GM23338 (cell line): ENCODE measurements at regions not wholly inside any gene's neighbourhood (a gene's known extent, or its start where the extent isn't known, plus 50 kb on each side); places are given as distances from the start of the nearest gene placed in this dataset.
A peak's percentile ranks its signal among the peaks of the same experiment; 100 is the strongest.

Source experiments
- ATAC-seq: fragments of 200-7000 bp; cut with Tn5 transposase; 3 replicates; pipeline ENCODE4 v1.9.1; 2020
- DNase-seq: peaks from one replicate; pipeline ENCODE4 v3.0.0-alpha.2; 2015; ENCODE audit warnings: low spot score
- H2AFZ ChIP-seq: fragments of 200-600 bp; sonication (generic); 2 replicates; pipeline ENCODE4 v1.8.0; 2016; ENCODE audit warnings: antibody characterized with exemption, mild to moderate bottlenecking, moderate library complexity
- H3F3A ChIP-seq: fragments of 200-600 bp; sonication (generic); replicated peaks from 2 replicates; pipeline ENCODE4 v1.8.0; 2017; ENCODE audit warnings: antibody characterized with exemption, mixed run types, low read depth
- H3K27ac ChIP-seq: fragments of 200-600 bp; sonication (generic); 2 replicates; pipeline ENCODE4 v1.6.1; 2016; ENCODE audit warnings: low read depth
- H3K27me3 ChIP-seq: fragments of 200-600 bp; sonication (generic); 2 replicates; pipeline ENCODE4 v1.8.0; 2016; ENCODE audit warnings: mild to moderate bottlenecking, mixed run types, moderate library complexity; ENCODE audit not compliant: insufficient read depth
- H3K36me3 ChIP-seq: fragments of 200-600 bp; sonication (generic); 2 replicates; pipeline ENCODE4 v1.8.0; 2016; ENCODE audit warnings: mild to moderate bottlenecking; ENCODE audit not compliant: insufficient read depth
- H3K4me1 ChIP-seq: fragments of 200-600 bp; sonication (generic); 2 replicates; pipeline ENCODE4 v1.8.0; 2016; ENCODE audit warnings: mild to moderate bottlenecking, moderate library complexity; ENCODE audit not compliant: insufficient read depth
- H3K4me2 ChIP-seq: fragments of 200-600 bp; sonication (generic); 2 replicates; pipeline ENCODE4 v1.7.1; 2017; ENCODE audit warnings: mixed run types
- H3K4me3 ChIP-seq: fragments of 200-600 bp; sonication (generic); 2 replicates; pipeline ENCODE4 v1.6.1; 2016; ENCODE audit warnings: mixed run types
- H3K79me2 ChIP-seq: fragments of 200-600 bp; sonication (generic); replicated peaks from 2 replicates; pipeline ENCODE4 v1.8.0; 2017; ENCODE audit warnings: mild to moderate bottlenecking; ENCODE audit not compliant: insufficient read depth
- H3K9me2 ChIP-seq: fragments of 200-600 bp; sonication (generic); 2 replicates; pipeline ENCODE4 v1.8.0; 2017; ENCODE audit not compliant: insufficient read depth
- H4K20me1 ChIP-seq: fragments of 200-600 bp; sonication (generic); replicated peaks from 2 replicates; pipeline ENCODE4 v1.8.0; 2017; ENCODE audit warnings: mild to moderate bottlenecking; ENCODE audit not compliant: insufficient read depth
- H3K27ac Mint-ChIP-seq: 2 replicates; pipeline ENCODE4 v1.8.0; 2020; ENCODE audit warnings: inconsistent platforms, mild to moderate bottlenecking, moderate library complexity, mixed read lengths
- H3K27me3 Mint-ChIP-seq: 3 replicates; pipeline ENCODE4 v1.8.0; 2022; ENCODE audit warnings: low read depth, mild to moderate bottlenecking, moderate library complexity, mixed read lengths, inconsistent platforms; ENCODE audit not compliant: insufficient read depth, poor library complexity
- H3K36me3 Mint-ChIP-seq: 3 replicates; pipeline ENCODE4 v1.8.0; 2021; ENCODE audit warnings: low read depth, mild to moderate bottlenecking, inconsistent platforms, moderate library complexity, mixed read lengths
- H3K4me1 Mint-ChIP-seq: 3 replicates; pipeline ENCODE4 v1.8.0; 2020; ENCODE audit warnings: mild to moderate bottlenecking, inconsistent platforms, mixed read lengths
- H3K4me3 Mint-ChIP-seq: 3 replicates; pipeline ENCODE4 v1.8.0; 2021; ENCODE audit warnings: moderate library complexity, mild to moderate bottlenecking, inconsistent platforms, mixed read lengths
- H3K9me3 Mint-ChIP-seq: 3 replicates; pipeline ENCODE4 v1.8.0; 2020; ENCODE audit warnings: moderate library complexity, mild to moderate bottlenecking, inconsistent platforms, mixed read lengths
- CREB1 ChIP-seq: fragments of 250-450 bp; sonication (Bioruptor Pico); IDR thresholded peaks from 2 replicates; pipeline ENCODE4 v1.5.0; 2020; ENCODE audit warnings: low read depth, mild to moderate bottlenecking, moderate library complexity
- ETS1 ChIP-seq: IDR thresholded peaks from 2 replicates; pipeline ENCODE4 v1.6.1; 2016; ENCODE audit warnings: antibody characterized with exemption
- EZH2 ChIP-seq: fragments of 200-600 bp; sonication (generic); IDR thresholded peaks from one replicate; pipeline ENCODE4 v1.8.0; 2017; ENCODE audit warnings: antibody characterized with exemption, mild to moderate bottlenecking, low read depth; ENCODE audit not compliant: unreplicated experiment
- EZH2phosphoT487 ChIP-seq: fragments of 200-600 bp; sonication (generic); IDR thresholded peaks from one replicate; pipeline ENCODE4 v1.8.1; 2018; ENCODE audit warnings: antibody characterized with exemption; ENCODE audit not compliant: unreplicated experiment
- JUNB ChIP-seq: IDR thresholded peaks from one replicate; pipeline ENCODE4 v1.6.1; 2016; ENCODE audit warnings: antibody characterized with exemption; ENCODE audit not compliant: unreplicated experiment
- NANOG ChIP-seq: IDR thresholded peaks from 2 replicates; pipeline ENCODE4 v1.6.1; 2016; ENCODE audit warnings: antibody characterized with exemption, borderline replicate concordance
- POLR2AphosphoS5 ChIP-seq: IDR thresholded peaks from 2 replicates; pipeline ENCODE4 v1.6.1; 2016; ENCODE audit warnings: antibody characterized with exemption, low read depth
- REST ChIP-seq: IDR thresholded peaks from one replicate; pipeline ENCODE4 v1.6.1; 2018; ENCODE audit warnings: antibody characterized with exemption; ENCODE audit not compliant: unreplicated experiment
- STAT1 ChIP-seq: IDR thresholded peaks from one replicate; pipeline ENCODE4 v1.6.1; 2016; ENCODE audit warnings: antibody characterized with exemption; ENCODE audit not compliant: unreplicated experiment
- ZNF114 ChIP-seq: fragments of 250-450 bp; sonication (Bioruptor Pico); IDR thresholded peaks from 2 replicates; pipeline ENCODE4 v1.5.0; 2020; ENCODE audit warnings: mild to moderate bottlenecking, moderate library complexity
- ZNF331 ChIP-seq: fragments of 250-450 bp; sonication (Bioruptor Pico); IDR thresholded peaks from 2 replicates; pipeline ENCODE4 v1.5.0; 2020; ENCODE audit warnings: low read depth, mild to moderate bottlenecking, moderate library complexity
- TF ChIP-seq, protein P1 (sequence below), 2 experiments: fragments of 200-600 bp in 1 of 2; sonication (generic) in 1 of 2; conservative IDR thresholded peaks; 2 replicates each; pipeline versions ENCODE4 v1.5.1 to v1.6.1; 2016 to 2017; ENCODE audit warnings: antibody characterized with exemption in 2 of 2, low read depth in 2 of 2, mild to moderate bottlenecking in 2 of 2, moderate library complexity in 1 of 2
- TF ChIP-seq, protein P2 (sequence below): fragments of 250-450 bp; sonication (Bioruptor Pico); IDR thresholded peaks from 2 replicates; pipeline ENCODE4 v1.5.0; 2020; ENCODE audit warnings: mild to moderate bottlenecking, moderate library complexity

- Mint-ChIP-seq H3K27ac (no peak overlapping the region; the same call in 1 of the 2 replicates), H3K27me3 (peaks cover 2% of the 10 kb centered on the region), H3K4me1 (peaks cover 23% of the 10 kb centered on the region; the same call in 2 of the 3 replicates), H3K9me3 (peaks cover 4% of the 10 kb centered on the region; the same call in 1 of the 3 replicates), H3K4me3 (no peak overlapping the region), H3K36me3 (no peaks in the 10 kb centered on the region; the same call in 2 of the 3 replicates)
- H3K9me2 ChIP-seq: 0 out of 2 replicates have a peak, but pooled peaks cover 2% of the 10 kb centered on the region
- H2AFZ ChIP-seq: no peak overlapping the region
- H4K20me1 ChIP-seq: no peaks in the 10 kb centered on the region
- no peaks in the 10 kb centered on the region for H3K27me3 ChIP-seq
- no peak for ATAC-seq
- DNase-seq: no peak
- no peaks in the 10 kb centered on the region for H3K79me2 ChIP-seq
- H3F3A ChIP-seq: no peaks in the 10 kb centered on the region
- peaks cover 21% of the 10 kb centered on the region for H3K4me1 ChIP-seq
- no peak overlapping the region for H3K27ac ChIP-seq
- no peak overlapping the region for H3K4me3 ChIP-seq
- no peak for TF ChIP-seq ZNF331 (CRISPR knock-in tag)
- TF ChIP-seq POLR2AphosphoS5: no peak
- no peak for TF ChIP-seq STAT1
- TF ChIP-seq, protein P1, sequence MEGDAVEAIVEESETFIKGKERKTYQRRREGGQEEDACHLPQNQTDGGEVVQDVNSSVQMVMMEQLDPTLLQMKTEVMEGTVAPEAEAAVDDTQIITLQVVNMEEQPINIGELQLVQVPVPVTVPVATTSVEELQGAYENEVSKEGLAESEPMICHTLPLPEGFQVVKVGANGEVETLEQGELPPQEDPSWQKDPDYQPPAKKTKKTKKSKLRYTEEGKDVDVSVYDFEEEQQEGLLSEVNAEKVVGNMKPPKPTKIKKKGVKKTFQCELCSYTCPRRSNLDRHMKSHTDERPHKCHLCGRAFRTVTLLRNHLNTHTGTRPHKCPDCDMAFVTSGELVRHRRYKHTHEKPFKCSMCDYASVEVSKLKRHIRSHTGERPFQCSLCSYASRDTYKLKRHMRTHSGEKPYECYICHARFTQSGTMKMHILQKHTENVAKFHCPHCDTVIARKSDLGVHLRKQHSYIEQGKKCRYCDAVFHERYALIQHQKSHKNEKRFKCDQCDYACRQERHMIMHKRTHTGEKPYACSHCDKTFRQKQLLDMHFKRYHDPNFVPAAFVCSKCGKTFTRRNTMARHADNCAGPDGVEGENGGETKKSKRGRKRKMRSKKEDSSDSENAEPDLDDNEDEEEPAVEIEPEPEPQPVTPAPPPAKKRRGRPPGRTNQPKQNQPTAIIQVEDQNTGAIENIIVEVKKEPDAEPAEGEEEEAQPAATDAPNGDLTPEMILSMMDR (conservative IDR thresholded peaks at IDR 0.05; ENCODE audit: low read depth in 2 of 2): no peak
- TF ChIP-seq REST: no peak
- no peak for TF ChIP-seq CREB1
- no peak for TF ChIP-seq NANOG
- TF ChIP-seq ETS1: no peak
- no peak for TF ChIP-seq ZNF114 (CRISPR knock-in tag)
- no peak for TF ChIP-seq EZH2
- TF ChIP-seq, protein P2, sequence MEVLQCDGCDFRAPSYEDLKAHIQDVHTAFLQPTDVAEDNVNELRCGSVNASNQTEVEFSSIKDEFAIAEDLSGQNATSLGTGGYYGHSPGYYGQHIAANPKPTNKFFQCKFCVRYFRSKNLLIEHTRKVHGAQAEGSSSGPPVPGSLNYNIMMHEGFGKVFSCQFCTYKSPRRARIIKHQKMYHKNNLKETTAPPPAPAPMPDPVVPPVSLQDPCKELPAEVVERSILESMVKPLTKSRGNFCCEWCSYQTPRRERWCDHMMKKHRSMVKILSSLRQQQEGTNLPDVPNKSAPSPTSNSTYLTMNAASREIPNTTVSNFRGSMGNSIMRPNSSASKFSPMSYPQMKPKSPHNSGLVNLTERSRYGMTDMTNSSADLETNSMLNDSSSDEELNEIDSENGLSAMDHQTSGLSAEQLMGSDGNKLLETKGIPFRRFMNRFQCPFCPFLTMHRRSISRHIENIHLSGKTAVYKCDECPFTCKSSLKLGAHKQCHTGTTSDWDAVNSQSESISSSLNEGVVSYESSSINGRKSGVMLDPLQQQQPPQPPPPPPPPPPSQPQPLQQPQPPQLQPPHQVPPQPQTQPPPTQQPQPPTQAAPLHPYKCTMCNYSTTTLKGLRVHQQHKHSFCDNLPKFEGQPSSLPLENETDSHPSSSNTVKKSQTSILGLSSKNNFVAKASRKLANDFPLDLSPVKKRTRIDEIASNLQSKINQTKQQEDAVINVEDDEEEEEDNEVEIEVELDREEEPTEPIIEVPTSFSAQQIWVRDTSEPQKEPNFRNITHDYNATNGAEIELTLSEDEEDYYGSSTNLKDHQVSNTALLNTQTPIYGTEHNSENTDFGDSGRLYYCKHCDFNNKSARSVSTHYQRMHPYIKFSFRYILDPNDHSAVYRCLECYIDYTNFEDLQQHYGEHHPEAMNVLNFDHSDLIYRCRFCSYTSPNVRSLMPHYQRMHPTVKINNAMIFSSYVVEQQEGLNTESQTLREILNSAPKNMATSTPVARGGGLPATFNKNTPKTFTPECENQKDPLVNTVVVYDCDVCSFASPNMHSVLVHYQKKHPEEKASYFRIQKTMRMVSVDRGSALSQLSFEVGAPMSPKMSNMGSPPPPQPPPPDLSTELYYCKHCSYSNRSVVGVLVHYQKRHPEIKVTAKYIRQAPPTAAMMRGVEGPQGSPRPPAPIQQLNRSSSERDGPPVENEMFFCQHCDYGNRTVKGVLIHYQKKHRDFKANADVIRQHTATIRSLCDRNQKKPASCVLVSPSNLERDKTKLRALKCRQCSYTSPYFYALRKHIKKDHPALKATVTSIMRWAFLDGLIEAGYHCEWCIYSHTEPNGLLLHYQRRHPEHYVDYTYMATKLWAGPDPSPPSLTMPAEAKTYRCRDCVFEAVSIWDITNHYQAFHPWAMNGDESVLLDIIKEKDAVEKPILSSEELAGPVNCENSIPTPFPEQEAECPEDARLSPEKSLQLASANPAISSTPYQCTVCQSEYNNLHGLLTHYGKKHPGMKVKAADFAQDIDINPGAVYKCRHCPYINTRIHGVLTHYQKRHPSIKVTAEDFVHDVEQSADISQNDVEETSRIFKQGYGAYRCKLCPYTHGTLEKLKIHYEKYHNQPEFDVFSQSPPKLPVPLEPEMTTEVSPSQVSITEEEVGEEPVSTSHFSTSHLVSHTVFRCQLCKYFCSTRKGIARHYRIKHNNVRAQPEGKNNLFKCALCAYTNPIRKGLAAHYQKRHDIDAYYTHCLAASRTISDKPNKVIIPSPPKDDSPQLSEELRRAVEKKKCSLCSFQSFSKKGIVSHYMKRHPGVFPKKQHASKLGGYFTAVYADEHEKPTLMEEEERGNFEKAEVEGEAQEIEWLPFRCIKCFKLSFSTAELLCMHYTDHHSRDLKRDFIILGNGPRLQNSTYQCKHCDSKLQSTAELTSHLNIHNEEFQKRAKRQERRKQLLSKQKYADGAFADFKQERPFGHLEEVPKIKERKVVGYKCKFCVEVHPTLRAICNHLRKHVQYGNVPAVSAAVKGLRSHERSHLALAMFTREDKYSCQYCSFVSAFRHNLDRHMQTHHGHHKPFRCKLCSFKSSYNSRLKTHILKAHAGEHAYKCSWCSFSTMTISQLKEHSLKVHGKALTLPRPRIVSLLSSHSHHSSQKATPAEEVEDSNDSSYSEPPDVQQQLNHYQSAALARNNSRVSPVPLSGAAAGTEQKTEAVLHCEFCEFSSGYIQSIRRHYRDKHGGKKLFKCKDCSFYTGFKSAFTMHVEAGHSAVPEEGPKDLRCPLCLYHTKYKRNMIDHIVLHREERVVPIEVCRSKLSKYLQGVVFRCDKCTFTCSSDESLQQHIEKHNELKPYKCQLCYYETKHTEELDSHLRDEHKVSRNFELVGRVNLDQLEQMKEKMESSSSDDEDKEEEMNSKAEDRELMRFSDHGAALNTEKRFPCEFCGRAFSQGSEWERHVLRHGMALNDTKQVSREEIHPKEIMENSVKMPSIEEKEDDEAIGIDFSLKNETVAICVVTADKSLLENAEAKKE (CRISPR knock-in tag): no peak
- no peak for TF ChIP-seq EZH2phosphoT487
- no peak for TF ChIP-seq JUNB
- no peaks in the 10 kb centered on the region for H3K36me3 ChIP-seq
- peak overlapping the region; percentile 48; the same call in 1 of the 2 replicates for H3K4me2 ChIP-seq
These were observed 64.9 kb upstream of the OR14J1 start for GRCh38 chr6:29236634-29237033.
